Stimulated activated CD4-positive, alpha-beta T cell treated with anti-CD3 and anti-CD28 coated beads, Interleukin-12 subunit alpha, Interleukin-12 subunit beta, amount 100 ng/mL, for 24 hours (primary cell): ENCODE measurements at regions not wholly inside any gene's neighbourhood (a gene's known extent, or its start where the extent isn't known, plus 50 kb on each side); places are given as distances from the start of the nearest gene placed in this dataset.
"Not testable (repeated sequence)": the region's sequence is repeated elsewhere in the genome, so short reads cannot be mapped to it uniquely, and the experiment has no call there.

Experiments used
- DNase-seq, 2 experiments: peaks; one replicate each; pipeline ENCODE4 v3.0.0-alpha.2; 2020; ENCODE audit warnings: low read depth in 2 of 2

DNA sequence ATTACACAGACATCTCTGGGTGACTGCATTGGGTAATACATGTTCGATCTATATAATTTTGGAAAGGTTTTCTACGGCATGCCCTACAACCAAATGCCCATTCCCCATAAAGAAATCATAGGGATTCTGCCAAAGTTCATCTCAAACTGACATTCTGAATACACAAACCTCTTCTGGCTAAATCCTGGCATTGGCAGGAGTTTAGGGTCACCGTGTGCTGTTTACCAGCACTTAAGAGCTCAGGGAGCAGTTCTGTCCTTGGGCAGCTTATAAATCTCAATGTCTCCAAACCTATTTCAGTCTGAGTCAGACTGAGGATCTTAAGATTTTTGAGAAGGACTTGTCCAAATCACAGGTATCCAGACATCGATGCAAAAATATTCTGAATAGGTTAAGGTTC is 809.6 kb upstream of the LRRN3 start:
- DNase-seq, result no peak

DNA sequence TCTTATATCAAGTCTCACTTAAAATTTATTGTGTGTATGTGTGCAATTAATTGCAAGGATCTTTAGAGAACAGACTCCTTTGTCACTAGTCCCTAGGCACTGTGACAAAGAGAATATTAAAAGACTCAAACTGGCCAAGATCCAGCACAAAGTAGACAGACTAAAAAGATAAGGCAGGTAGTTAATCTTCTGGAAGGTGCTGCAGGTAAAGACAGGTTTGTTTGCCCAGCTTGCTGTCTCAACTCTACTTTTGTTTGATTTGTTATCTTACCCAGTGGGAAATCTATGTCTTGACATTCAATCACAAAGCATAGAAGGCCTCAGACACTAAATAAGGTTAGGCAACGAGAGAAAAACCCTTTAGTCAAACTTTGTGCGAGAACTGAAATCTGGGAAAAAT is 807.9 kb upstream of the LRRN3 start:
- no peak for DNase-seq

DNA sequence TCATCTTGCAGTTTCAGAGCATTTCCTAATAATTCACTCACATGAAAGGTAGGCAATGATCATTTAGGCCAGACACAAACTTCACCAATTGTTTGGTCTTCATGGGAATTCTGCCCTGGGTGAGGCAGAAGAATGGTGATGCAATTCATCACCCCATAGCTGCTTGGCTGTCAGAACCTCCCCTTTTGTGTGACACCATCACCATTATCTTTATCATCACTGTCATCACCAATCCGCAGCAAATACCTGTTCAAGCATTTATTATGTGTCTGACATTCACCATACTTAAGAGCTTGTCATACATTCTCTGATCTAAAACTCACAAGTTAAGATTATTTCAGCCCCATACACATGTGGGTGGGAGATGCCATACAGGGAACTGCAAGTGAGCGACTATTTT is 799.5 kb upstream of the LRRN3 start:
- no peak for DNase-seq

DNA sequence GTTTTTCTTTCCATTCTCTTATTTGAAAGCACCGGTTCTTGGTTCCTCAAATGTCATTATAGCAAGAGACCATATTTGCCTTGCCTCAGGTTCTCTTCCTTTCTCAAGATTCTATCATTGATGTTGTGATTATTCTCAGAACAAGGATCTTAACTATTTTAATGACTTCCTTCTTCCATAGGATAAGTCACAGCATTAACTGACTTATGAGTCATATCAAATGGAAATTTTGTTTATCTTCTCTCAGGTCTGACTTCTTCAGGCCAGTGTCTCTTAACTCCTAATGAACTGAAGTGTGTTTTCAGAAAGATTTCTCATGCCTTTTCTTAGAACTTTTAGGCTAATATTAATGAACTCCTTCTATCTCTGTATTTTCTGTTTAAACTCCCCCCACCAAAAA is 794.6 kb upstream of the LRRN3 start:
- DNase-seq, result no peak

DNA sequence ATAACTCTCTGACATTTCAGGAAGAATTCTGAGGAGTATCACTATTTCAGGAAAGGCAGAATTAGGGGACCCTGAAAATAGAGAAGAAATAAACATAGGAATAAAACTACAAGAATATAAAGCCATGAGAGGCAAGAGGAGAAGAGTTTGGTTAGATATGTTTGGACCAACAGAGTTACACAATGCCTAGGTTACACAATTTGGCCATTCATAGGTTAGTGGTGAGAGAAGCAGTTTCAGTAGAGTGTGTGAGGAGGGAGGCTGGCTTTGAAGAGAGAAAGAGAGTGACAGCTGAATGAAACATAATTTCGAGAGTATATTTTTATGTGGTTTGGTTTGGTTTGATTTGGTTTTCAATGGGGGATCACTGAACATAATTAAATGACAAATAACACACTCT is 783.2 kb upstream of the LRRN3 start:
- no peak for DNase-seq

DNA sequence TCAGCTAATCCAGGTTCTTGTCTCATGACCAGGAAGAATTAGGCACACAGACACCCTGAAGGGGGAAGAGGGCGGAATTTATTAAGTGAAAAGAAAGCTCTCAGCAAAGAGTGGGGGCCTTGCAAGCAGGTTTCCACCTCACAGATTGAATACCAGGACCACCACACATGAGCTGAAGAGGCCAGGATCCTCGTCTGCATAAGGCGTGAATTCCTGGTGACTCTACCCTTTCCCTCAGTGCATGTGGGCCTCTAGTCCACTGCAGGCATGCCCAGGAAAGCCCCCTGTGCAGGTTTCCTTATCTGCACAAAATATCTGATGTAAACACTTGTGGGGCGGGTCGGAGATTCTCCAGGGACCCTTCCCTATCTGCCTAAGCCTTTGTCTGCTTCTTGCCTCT is 782.1 kb upstream of the LRRN3 start:
- no peak for DNase-seq

DNA sequence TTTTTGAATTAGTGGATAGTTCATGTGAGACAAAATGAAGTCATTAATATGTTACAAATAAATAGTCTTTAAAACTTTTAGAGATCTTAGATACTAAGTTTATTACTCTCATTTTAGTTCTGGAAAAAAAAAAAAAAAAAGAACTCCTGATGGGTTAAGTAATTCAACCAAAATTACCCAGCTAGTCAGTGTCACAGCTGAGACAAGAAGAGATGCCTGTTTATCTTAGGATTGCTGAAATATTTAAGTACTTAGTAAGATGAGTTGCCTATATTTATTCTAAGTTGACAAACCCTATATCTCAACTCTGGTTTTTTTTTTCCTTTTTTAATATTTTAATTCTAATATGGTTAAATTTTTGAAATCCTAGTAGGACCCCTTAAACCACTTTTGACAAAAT is 781.0 kb upstream of the LRRN3 start:
- DNase-seq, result no peak

DNA sequence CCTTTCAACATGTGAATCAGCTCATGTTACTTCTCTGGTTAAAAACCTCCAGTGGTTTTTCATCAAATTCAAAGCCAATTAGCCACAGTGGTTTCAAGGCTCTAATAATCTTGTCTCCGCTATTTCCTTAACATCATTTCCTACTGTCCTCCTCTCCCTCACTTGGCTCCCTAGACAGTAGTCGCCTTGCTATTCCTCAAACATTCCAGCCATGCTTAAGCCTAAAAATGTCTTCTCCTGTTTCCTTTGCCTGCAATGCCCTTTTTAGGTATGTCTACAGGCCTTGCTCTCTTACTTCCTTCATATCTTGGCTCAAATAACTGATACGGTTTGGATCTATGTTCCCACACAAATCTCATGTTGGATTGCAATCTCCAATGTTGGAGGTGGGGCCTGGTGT is 779.4 kb upstream of the LRRN3 start:
- DNase-seq, result no peak

DNA sequence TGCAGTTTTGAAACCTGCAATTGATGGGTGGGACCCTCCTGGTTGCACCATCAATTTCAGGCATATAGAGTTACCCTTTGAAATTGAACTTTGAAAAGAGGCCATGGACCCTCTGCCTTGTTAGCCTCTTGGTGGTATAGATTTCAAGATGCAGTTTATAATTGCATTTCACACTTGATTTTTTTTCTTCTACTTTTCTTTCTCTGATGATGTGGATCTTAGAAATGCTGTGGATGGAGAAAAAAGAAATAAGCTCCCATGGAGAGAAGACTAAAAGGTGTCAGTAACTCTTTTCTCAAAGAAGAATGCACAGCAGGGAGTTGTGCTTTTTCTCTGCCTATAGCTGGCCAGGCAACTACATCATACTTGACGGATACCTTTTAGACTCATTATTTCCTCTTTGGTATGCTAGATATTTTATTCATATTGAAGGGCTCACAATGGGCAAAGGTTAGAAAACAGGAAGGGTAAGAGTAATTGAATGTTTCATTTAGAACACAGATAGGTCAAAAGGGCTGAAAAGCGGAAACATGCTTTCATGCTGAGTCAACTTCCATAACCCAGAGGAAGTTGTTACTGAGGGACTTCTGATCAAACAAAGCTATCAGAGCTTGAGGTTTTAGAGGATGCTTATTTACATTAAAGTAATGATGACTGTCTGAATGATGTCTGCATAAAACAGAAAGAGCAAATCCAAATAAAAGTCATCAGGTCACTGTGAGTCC is 773.2 kb upstream of the LRRN3 start:
- no peak for DNase-seq

DNA sequence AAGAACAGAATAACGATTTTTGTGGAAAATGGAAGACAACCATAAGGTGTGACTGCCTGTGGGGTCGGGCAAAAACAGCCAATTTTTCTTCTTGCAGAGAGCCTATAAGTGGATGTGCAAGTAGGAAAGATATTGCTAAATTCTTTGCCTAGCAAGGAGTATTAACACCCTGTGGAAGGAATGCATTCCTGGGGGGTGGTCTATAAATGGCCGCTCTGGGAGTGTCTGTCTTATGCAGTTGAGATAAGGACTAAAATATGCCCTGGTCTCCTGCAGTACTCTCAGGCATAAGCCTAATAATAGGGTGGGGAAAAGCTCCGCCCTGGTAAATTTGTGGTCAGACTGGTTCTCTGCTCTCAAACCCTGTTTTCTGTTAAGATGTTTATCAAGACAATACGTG is 770.6 kb upstream of the LRRN3 start:
- not testable (repeated sequence) for DNase-seq

DNA sequence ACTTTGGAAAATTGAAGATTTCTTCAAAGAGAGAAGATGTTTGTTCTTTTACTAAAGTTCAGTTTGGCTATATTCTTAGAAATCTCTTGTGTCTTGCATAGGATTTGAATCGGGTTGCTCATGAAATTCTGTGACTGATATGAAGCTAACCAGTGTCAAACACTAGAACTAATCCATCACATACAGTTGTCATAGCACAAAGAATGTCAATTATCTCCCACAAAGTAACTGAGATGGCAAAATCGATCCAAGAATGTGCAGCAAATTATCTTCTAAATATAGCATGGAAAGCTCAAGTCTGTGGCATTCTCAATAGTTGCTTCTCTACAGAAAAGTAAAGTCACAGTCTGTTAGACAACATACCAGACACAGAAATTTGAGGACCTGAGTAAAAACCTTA is 768.1 kb upstream of the LRRN3 start:
- DNase-seq, result no peak

DNA sequence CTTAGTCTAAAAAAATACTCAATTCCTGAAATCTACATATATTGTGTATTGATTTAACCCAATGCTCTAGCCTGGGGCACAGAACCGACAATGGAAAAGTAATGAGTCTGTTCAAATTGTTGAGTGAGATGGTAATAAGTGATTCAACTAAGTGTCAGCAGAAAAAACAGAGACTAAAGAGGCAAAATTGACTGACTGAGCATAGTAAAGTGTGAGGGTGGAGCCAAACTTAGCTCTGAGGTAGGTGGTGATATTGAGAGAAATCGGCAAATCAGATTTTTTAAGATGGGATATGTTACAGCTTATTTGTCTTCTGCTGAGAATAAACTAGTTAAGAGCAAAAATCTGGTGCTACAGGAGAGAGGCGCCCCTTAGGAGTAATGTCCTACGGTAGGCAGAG is 764.0 kb upstream of the LRRN3 start:
- no peak for DNase-seq

DNA sequence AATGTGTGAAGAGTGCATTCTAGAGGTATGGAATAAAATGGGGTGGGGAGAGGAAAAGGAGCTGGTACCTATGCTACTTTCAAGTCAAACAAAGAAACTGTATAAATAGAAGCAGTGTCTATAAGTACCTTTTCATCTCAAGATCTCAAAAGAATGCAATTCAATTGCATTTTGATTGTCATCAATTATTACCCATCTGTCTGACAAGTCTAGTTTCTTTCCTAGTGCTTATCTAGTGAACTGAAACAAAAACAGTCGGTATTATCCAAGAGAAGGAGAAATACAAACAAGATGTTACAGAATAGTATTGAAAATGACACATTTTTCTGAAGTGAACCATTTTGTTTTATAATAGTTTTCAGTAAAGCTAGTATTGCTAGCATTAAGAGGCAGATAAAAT is 754.5 kb upstream of the LRRN3 start:
- no peak for DNase-seq

DNA sequence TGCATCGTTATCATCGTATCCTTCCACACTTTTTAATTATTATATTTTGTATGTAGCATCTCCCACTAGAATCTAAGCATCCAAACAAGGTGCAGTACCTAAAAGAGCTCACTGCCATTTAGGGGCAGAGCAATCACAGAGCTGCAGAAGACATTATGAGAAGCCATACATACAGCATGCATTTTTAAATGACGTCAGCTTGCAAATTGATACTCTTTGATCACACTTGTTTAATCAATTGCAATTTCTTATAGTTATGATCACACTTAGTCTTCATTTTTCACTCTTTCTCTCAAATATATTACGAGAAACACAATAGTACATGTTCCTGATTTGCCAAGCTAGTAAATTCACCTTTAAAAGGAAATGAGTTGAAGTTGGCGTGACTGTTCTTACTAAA is 753.3 kb upstream of the LRRN3 start:
- no peak for DNase-seq

DNA sequence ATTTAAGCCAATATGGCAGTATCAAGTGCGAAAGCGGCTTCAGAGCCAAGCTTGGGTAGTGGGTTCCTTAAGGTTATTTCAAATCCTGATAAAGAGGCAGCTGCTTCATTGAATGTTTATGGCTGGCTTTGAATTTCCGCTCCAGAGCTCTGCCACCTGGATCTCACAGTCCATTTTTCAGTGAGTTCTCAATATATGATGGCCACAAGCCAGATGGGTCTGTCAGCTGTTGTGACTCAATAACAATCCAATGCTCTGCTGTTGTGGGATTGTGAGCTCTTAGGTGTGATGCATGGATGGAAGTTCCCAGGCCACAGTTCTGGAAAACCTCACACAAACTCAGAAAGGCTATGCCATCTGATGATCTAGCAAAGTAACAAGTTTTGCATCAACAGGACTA is 743.8 kb upstream of the LRRN3 start:
- no peak for DNase-seq

DNA sequence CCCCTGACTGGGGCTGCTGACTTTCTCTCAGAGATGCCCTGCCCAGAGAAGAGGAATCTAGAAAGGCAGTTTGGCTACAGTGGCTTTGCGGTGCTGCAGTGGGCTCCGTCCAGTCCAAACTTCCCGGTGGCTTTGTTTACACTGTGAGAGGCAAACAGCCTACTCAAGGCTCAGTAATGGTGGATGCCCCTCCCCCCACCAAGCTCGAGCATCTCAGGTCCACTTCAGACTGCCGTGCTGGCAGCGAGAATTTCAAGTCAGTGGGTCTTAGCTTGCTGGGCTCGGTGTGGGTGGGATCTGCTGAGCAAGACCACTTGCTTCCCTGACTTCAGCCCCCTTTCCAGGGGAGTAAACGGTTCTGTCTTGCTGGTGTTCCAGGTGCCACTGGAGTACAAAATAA is 734.5 kb upstream of the LRRN3 start:
- DNase-seq, result no peak

DNA sequence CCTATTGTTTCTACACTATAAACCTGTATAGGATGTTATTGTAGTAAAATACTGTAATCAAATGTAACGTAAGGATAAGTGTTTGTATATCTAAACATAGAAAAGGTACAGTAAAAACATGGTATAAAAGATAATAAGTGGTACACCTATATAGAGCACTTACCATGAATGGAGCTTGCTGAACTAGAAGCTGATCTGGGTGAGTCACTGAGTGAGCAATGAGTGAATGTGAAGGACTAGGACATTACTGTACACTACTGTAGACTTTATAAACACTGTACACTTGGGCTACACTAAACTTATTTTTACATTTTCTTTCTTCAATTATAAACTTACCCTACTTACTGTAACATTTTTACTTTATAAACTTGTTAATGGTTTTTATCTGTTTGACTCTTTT is 732.9 kb upstream of the LRRN3 start:
- DNase-seq, result no peak

DNA sequence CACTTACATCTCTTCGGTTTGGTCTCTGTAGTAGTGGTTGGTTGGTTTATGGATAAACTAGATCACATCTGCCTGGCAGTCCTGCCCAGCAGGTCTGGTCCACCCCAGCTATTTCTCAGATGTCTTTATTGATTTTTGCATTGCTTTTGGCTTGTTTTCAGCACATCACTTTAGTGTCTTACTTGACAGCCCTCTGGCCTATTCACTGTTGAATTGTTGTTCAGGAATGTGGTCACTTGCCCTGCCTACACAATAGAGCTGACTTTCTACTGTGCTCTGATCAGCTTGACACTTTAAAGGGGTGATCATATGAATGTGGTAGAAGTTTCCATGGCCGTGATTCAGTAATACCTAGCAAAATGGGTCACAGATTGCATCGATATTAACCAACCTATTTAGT is 719.2 kb upstream of the LRRN3 start:
- no peak for DNase-seq

DNA sequence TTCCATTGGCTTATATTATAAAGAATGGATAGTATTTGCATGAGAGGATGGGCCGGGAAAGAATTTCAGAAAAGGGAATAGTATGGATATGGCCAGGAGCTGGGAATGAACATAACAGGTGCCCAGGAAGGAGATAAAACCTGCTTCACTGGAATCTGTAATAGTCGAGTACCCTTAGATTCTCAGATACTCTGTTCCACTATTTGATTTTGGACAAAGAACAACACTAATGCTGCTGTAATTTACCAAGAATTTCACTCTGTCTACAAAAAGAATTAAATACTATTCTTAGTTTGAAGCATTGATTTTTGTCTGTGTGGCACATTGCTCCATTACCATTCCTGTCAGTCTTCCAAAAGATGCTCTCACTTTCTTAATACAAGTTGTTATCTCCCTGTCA is 718.2 kb upstream of the LRRN3 start:
- DNase-seq, result no peak

DNA sequence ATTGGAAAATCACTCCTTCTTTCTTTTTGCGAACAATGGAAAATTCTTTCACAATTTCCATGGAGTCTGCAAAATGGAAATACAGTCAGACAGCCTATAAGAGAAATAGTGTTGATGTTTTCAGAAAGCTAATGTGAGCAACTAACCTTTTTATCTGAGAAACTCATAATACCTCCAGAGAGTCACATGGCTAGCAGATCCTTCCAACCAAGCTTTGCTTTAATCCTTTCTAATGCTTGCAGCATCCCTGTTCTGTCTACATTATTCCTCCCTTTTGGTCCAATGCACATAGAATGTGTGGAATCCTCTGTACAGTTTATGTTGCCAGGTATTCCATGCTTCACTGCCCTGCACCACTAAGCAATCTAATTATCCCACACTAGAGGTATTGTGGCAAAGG is 717.5 kb upstream of the LRRN3 start:
- DNase-seq, result no peak

DNA sequence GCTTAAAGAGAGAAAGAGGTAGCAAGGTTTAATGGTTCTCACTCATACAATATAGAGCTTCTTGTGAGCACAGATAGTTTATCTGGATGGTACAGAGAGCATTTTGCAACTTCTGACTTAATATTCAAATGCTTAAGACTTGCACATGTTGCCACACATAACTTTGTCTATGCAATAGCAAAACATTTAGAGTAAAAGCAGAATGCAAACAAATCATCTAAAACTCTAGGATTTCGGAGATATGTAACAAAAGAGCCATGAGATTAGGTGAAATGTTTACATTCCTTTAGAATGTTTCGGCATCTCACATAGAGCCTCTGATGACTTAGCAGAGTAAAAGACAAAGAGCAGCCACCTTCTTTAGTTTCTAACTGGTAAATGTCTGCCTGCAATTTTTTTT is 717.1 kb upstream of the LRRN3 start:
- no peak for DNase-seq

DNA sequence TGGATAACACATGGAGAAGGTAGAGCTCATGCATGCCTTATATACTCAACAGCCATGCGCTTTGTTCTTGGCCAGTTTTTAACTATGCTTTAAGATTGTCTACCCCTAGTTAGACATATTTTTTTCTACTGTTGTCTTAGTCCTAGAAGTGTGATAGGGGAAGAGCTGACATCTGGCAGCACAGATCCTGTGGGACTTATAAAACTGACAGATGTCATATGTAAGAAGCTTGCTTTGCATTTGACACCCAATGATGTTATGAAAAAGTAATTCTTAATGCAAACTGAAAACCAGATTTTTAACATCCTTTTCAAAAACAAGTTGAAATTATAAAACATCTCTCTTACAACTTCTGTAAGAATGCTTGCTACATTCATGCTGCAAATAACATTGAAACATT is 715.9 kb upstream of the LRRN3 start:
- no peak for DNase-seq

DNA sequence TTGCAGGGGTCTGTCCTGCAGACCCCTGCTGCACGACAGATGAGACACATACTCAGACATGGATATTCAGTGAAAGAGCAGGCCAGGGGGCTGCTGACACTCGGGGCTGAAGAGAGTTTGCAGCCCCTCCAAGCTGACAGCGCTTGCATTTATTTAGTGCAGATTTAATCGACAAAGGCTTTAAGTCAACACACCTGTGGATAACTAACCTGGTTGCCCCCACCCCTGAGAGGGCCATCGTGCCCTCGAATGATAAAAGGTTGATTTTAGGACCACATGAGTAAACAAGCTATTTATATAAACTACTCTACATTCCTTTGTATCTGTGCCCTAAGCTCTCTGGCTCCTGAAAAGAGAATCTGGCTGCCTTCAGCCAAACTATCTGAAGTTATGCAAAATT is 708.2 kb upstream of the LRRN3 start:
- DNase-seq, result no peak

DNA sequence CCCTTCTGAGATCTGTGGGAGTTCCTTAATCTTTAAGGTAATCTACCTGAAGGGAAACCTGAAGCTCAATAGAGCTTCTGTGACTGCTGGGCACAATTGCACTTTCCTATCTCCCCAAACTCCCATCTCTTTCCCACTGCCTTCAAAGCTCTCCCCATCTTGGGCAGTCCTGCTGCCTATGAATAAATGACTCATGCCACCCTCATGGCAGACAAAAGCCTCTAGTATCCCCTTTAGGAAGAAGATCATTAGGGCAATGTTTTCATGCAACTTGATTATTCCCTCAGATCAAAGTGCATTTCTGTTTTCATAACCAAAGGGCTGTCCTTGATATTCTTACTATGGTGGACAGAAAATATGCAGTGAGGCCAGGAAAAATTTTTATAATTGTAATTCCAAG is 704.9 kb upstream of the LRRN3 start:
- no peak for DNase-seq

DNA sequence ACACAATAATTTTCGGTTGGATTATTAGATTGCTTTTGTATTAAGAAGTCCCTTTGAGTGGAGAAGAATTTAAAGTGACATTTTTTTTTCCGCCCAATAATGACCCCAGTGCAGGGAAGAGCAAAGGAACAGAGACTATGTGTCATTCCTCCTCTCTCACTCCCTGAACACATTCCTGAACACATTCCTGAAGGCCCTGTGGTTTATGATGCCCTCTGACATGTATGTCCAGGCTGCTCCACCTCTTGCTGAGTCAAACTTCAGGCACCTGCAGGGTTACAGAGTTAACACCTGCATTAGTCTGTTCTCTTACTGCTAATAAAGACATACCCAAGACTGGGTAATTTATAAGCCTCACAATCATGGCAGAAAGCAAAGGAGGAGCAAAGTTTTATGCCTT is 704.0 kb upstream of the LRRN3 start:
- no peak for DNase-seq
